Keratinocyte (primary cell): ENCODE measurements at regions not wholly inside any gene's neighbourhood (a gene's known extent, or its start where the extent isn't known, plus 50 kb on each side); places are given as distances from the start of the nearest gene placed in this dataset.

Experiments used
- DNase-seq: peaks from one replicate; pipeline ENCODE4 v3.0.0-alpha.2; 2011; ENCODE audit warnings: low read depth, missing footprints, low spot score
- FAIRE-seq: peaks from 2 replicates; lab custom pipeline; 2011; peaks lifted over from hg19 to GRCh38; lab: Jason Lieb, UNC
- H2AFZ ChIP-seq: 2 replicates; pipeline ENCODE4 v1.6.0; 2012; ENCODE audit warnings: low read length, control low read depth, inconsistent platforms; ENCODE audit not compliant: control insufficient read depth
- H3K27ac ChIP-seq: 2 replicates; pipeline ENCODE4 v1.5.1; 2011; ENCODE audit warnings: low read length; ENCODE audit not compliant: control insufficient read depth, insufficient read depth
- H3K27me3 ChIP-seq: 3 replicates; pipeline ENCODE4 v1.6.0; 2011; ENCODE audit warnings: low read length; ENCODE audit not compliant: control insufficient read depth, insufficient read depth; ENCODE audit errors: extremely low read depth
- H3K36me3 ChIP-seq, 2 experiments: 2 replicates in 1 of 2; 3 replicates in 1 of 2; pipeline ENCODE4 v1.5.1; 2011; ENCODE audit warnings: low read length in 2 of 2, mild to moderate bottlenecking in 1 of 2; ENCODE audit not compliant: control insufficient read depth in 2 of 2, insufficient read depth in 2 of 2; ENCODE audit errors: extremely low read depth in 1 of 2
- H3K4me1 ChIP-seq: 3 replicates; pipeline ENCODE4 v1.5.1; 2011; ENCODE audit warnings: low read length; ENCODE audit not compliant: control insufficient read depth, insufficient read depth; ENCODE audit errors: extremely low read depth
- H3K4me2 ChIP-seq: 3 replicates; pipeline ENCODE4 v1.6.0; 2011; ENCODE audit warnings: low read depth, low read length; ENCODE audit not compliant: control insufficient read depth, insufficient read depth; ENCODE audit errors: extremely low read depth
- H3K4me3 ChIP-seq, 3 experiments: fragments of 200-600 bp in 1 of 3; sonication (generic) in 1 of 3; 2 replicates in 2 of 3; 3 replicates in 1 of 3; pipeline ENCODE4 v1.5.1; 2011 to 2016; ENCODE audit warnings: low read length in 3 of 3, mild to moderate bottlenecking in 3 of 3, control low read depth in 2 of 3, inconsistent platforms in 1 of 3, low read depth in 1 of 3, mixed read lengths in 1 of 3, mixed run types in 1 of 3, moderate library complexity in 1 of 3; ENCODE audit not compliant: control insufficient read depth in 2 of 3, insufficient read depth in 2 of 3; ENCODE audit errors: extremely low read depth in 1 of 3
- H3K79me2 ChIP-seq: 2 replicates; pipeline ENCODE4 v1.6.0; 2012; ENCODE audit warnings: low read length; ENCODE audit not compliant: control insufficient read depth, insufficient read depth
- H3K9ac ChIP-seq: 3 replicates; pipeline ENCODE4 v1.6.0; 2011; ENCODE audit warnings: low read length; ENCODE audit not compliant: control insufficient read depth, insufficient read depth; ENCODE audit errors: extremely low read depth
- H3K9me1 ChIP-seq: 3 replicates; pipeline ENCODE4 v1.6.0; 2011; ENCODE audit warnings: low read length; ENCODE audit not compliant: control insufficient read depth, insufficient read depth; ENCODE audit errors: extremely low read depth
- H3K9me3 ChIP-seq: 2 replicates; pipeline ENCODE4 v1.5.1; 2012; ENCODE audit warnings: low read depth, low read length; ENCODE audit not compliant: control insufficient read depth
- H4K20me1 ChIP-seq: 3 replicates; pipeline ENCODE4 v1.6.0; 2011; ENCODE audit warnings: low read length; ENCODE audit not compliant: control insufficient read depth, insufficient read depth; ENCODE audit errors: extremely low read depth
- CTCF ChIP-seq, 3 experiments: IDR thresholded peaks in 1 of 3; conservative IDR thresholded peaks in 1 of 3; optimal IDR thresholded peaks in 1 of 3; 2 replicates in 2 of 3; 3 replicates in 1 of 3; pipeline versions ENCODE3 to v1.5.1; 2011; ENCODE audit warnings: low read length in 3 of 3, mild to moderate bottlenecking in 3 of 3, moderate library complexity in 2 of 3, control low read depth in 1 of 3, inconsistent platforms in 1 of 3; ENCODE audit not compliant: insufficient read depth in 2 of 3; ENCODE audit errors: extremely low read depth in 1 of 3
- EZH2 ChIP-seq: IDR thresholded peaks from one replicate; pipeline ENCODE4 v1.6.1; 2012; ENCODE audit warnings: inconsistent platforms, mild to moderate bottlenecking, low read length, moderate library complexity
- dilution Hi-C: fragments of 300-500 bp; cut with MboI; formaldehyde crosslinking; loops from one replicate; pipeline ENCODE4 v1.7.0; 2020; ENCODE audit warnings: low sequenced_read_pairs; ENCODE audit not compliant: extremely low pct_ligation_motif_present

- TF ChIP-seq CTCF (optimal IDR thresholded peaks at IDR 0.05 in 1 of 3, IDR thresholded peaks at IDR 0.05 in 1 of 3, conservative IDR thresholded peaks at IDR 0.05 in 1 of 3; ENCODE audit: extremely low read depth in 1 of 3, insufficient read depth in 2 of 3, low read length in 3 of 3) (no peak), EZH2 (no peak)
- FAIRE-seq (no peak), DNase-seq (no peak)
- Histone ChIP-seq H3K27me3 (no peaks in the 10 kb centered on the region), H2AFZ (no peak overlapping the region), H3K79me2 (no peaks in the 10 kb centered on the region), H3K4me2 (no peak overlapping the region), H3K36me3 (no peaks in the 10 kb centered on the region), H3K4me1 (no peaks in the 10 kb centered on the region), H3K9me3 (no peaks in the 10 kb centered on the region), H4K20me1 (no peaks in the 10 kb centered on the region), H3K9ac (no peak overlapping the region), H3K9me1 (no peaks in the 10 kb centered on the region), H3K27ac (no peak overlapping the region), H3K4me3 (no peak overlapping the region)
- dilution Hi-C loops = no loop called here
These were observed 374.9 kb upstream of the TECRL start for GRCh38 chr4:64784125-64784524.

GRCh38 chr4:64781737-64782326, 372.6 kb upstream of the TECRL start:
- Histone ChIP-seq H3K9ac (no peak overlapping the region), H3K4me1 (no peaks in the 10 kb centered on the region), H3K9me1 (no peaks in the 10 kb centered on the region), H3K36me3 (no peaks in the 10 kb centered on the region), H3K79me2 (no peaks in the 10 kb centered on the region), H3K27ac (no peak overlapping the region), H2AFZ (no peak overlapping the region), H3K4me3 (no peak overlapping the region), H3K27me3 (no peaks in the 10 kb centered on the region), H3K4me2 (no peak overlapping the region), H4K20me1 (no peaks in the 10 kb centered on the region), H3K9me3 (no peaks in the 10 kb centered on the region)
- FAIRE-seq = no peak
- peak; percentile 7 for DNase-seq
- peak in 2 of 3 experiments; percentile 46 for TF ChIP-seq CTCF (optimal IDR thresholded peaks at IDR 0.05 in 1 of 3, IDR thresholded peaks at IDR 0.05 in 1 of 3, conservative IDR thresholded peaks at IDR 0.05 in 1 of 3; ENCODE audit: extremely low read depth in 1 of 3, insufficient read depth in 2 of 3, low read length in 3 of 3)
- TF ChIP-seq EZH2 = no peak
- dilution Hi-C loops = no loop called here
